Bronchial epithelial cell (primary cell): ENCODE measurements at regions not wholly inside any gene's neighbourhood (a gene's known extent, or its start where the extent isn't known, plus 50 kb on each side); places are given as distances from the start of the nearest gene placed in this dataset.

Experiments used
- DNase-seq: peaks from one replicate; pipeline ENCODE4 v3.0.0-alpha.2; 2010; ENCODE audit warnings: low read depth
- FAIRE-seq: peaks from 2 replicates; lab custom pipeline; 2011; peaks lifted over from hg19 to GRCh38; lab: Jason Lieb, UNC
- H3K27me3 ChIP-seq: 2 replicates; pipeline ENCODE4 v1.5.1; 2011; ENCODE audit warnings: low read length; ENCODE audit not compliant: control insufficient read depth, insufficient read depth
- H3K36me3 ChIP-seq: 2 replicates; pipeline ENCODE4 v1.5.1; 2011; ENCODE audit warnings: low read length; ENCODE audit not compliant: control insufficient read depth, insufficient read depth
- H3K4me3 ChIP-seq: 2 replicates; pipeline ENCODE4 v1.5.1; 2011; ENCODE audit warnings: mild to moderate bottlenecking, low read depth, low read length, control low read depth
- CTCF ChIP-seq: IDR thresholded peaks from 2 replicates; pipeline ENCODE4 v1.5.1; 2011; ENCODE audit warnings: mild to moderate bottlenecking, moderate library complexity, low read length, control low read depth, inconsistent platforms; ENCODE audit not compliant: insufficient read depth, severe bottlenecking

- Histone ChIP-seq H3K36me3 (no peaks in the 10 kb centered on the region), H3K4me3 (no peak overlapping the region), H3K27me3 (no peaks in the 10 kb centered on the region)
- DNase-seq (no peak), FAIRE-seq (no peak)
- no peak for TF ChIP-seq CTCF
Observed at GRCh38 chr16:17015702-17016101, 455.1 kb downstream of the XYLT1 start.

- FAIRE-seq (no peak), DNase-seq (no peak)
- Histone ChIP-seq H3K36me3 (no peaks in the 10 kb centered on the region), H3K27me3 (no peaks in the 10 kb centered on the region), H3K4me3 (no peak overlapping the region)
- TF ChIP-seq CTCF, result no peak
Observed at GRCh38 chr16:17017442-17017841, 453.3 kb downstream of the XYLT1 start.

GRCh38 chr16:17018585-17018939 lies 452.2 kb downstream of the XYLT1 start:
- no peak overlapping the region for H3K4me3 ChIP-seq
- no peaks in the 10 kb centered on the region for H3K27me3 ChIP-seq
- no peak for DNase-seq
- no peak for TF ChIP-seq CTCF
- FAIRE-seq, result peak; percentile 60
- H3K36me3 ChIP-seq, result no peaks in the 10 kb centered on the region

GRCh38 chr16:17019366-17019765 lies 451.4 kb downstream of the XYLT1 start:
- H3K36me3 ChIP-seq, result no peaks in the 10 kb centered on the region
- no peak for TF ChIP-seq CTCF
- no peak for FAIRE-seq
- no peak overlapping the region for H3K4me3 ChIP-seq
- no peak for DNase-seq
- H3K27me3 ChIP-seq, result no peaks in the 10 kb centered on the region

- TF ChIP-seq CTCF, result no peak
- no peak for FAIRE-seq
- no peaks in the 10 kb centered on the region for H3K27me3 ChIP-seq
- H3K36me3 ChIP-seq, result no peaks in the 10 kb centered on the region
- DNase-seq, result no peak
- H3K4me3 ChIP-seq, result no peak overlapping the region
Observed at GRCh38 chr16:17023606-17024005, 447.2 kb downstream of the XYLT1 start.

GRCh38 chr16:17024514-17024913 lies 446.2 kb downstream of the XYLT1 start:
- no peaks in the 10 kb centered on the region for H3K27me3 ChIP-seq
- no peak for DNase-seq
- FAIRE-seq, result no peak
- H3K36me3 ChIP-seq, result no peaks in the 10 kb centered on the region
- no peak overlapping the region for H3K4me3 ChIP-seq
- TF ChIP-seq CTCF, result no peak
